ENCODE measurements at regions not wholly inside any gene's neighbourhood (a gene's known extent, or its start where the extent isn't known, plus 50 kb on each side); places are given as distances from the start of the nearest gene placed in this dataset.

- POLR2A ChIA-PET (ENCODE audit: partially characterized antibody): no interaction called here
- H3K9ac ChIP-seq (replicated peaks in 1 of 4; ENCODE audit: extremely low read depth in 1 of 4, low read depth in 3 of 4, low read length in 3 of 4): no peak overlapping the region
- CTCF ChIA-PET (ENCODE audit: partially characterized antibody): no interaction called here
- TF ChIP-seq SIRT6 (IDR thresholded peaks at IDR 0.05; ENCODE audit: low read length) (no peak), POU5F1 (IDR thresholded peaks at IDR 0.05; ENCODE audit: low read depth, low read length) (no peak), ZNF274 (IDR thresholded peaks at IDR 0.05; ENCODE audit: borderline replicate concordance, extremely low read depth, low read length) (no peak), SAP30 (IDR thresholded peaks at IDR 0.05; ENCODE audit: insufficient read depth, insufficient replicate concordance, low read length) (no peak), NANOG (IDR thresholded peaks at IDR 0.05; ENCODE audit: insufficient read depth, low read depth, low read length, poor library complexity, severe bottlenecking) (no peak), SP4 (IDR thresholded peaks at IDR 0.05; ENCODE audit: low read length) (no peak), BRCA1 (IDR thresholded peaks at IDR 0.05; ENCODE audit: low read depth, low read length) (no peak), ATF3 (IDR thresholded peaks at IDR 0.05; ENCODE audit: insufficient read depth, low read depth, low read length) (no peak), TCF12 (IDR thresholded peaks at IDR 0.05; ENCODE audit: low read depth, low read length) (no peak), EP300 (IDR thresholded peaks at IDR 0.05; ENCODE audit: borderline replicate concordance in 1 of 2, low read depth in 2 of 2, low read length in 2 of 2) (no peak), GABPA (IDR thresholded peaks at IDR 0.05; ENCODE audit: borderline replicate concordance, insufficient read depth, low read length) (no peak), CBX5 (IDR thresholded peaks at IDR 0.05; ENCODE audit: low read depth, low read length) (no peak)
- TF ChIP-seq, protein P1, sequence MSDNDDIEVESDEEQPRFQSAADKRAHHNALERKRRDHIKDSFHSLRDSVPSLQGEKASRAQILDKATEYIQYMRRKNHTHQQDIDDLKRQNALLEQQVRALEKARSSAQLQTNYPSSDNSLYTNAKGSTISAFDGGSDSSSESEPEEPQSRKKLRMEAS (IDR thresholded peaks at IDR 0.05): no peak
Observed at GRCh38 chr3:151995091-151995490, 121.6 kb downstream of the SUCNR1 start.

More at GRCh38 chr3:151995091-151995490, 121.6 kb downstream of the SUCNR1 start:
- 96% methylated on average over 1 of the region's 1 CpG; no CpG with 5 or more reads in 1 of the 2 experiments for whole genome bisulfite sequencing, 2 experiments (ENCODE audit: extremely low coverage in 1 of 2, insufficient coverage in 1 of 2, insufficient read length in 1 of 2, insufficient replicate concordance in 2 of 2, low coverage in 1 of 2, low lambda C conversion rate in 2 of 2, missing lambda C conversion rate in 1 of 2)
- no peak overlapping the region for H3K27ac ChIP-seq (ENCODE audit: low read depth, low read length)
- no peak overlapping the region for H4K8ac ChIP-seq (ENCODE audit: extremely low read depth, insufficient read depth, low read length)
- H3K27me3 ChIP-seq (replicated peaks in 1 of 4; ENCODE audit: control insufficient read depth in 3 of 4, extremely low read depth in 1 of 4, insufficient read depth in 3 of 4, low read length in 3 of 4): no peaks in the 10 kb centered on the region
- no peak overlapping the region for H2BK20ac ChIP-seq (ENCODE audit: low read length)
- no peaks in the 10 kb centered on the region for H3K79me1 ChIP-seq (ENCODE audit: low read depth, low read length)
- H3K4me1 ChIP-seq (replicated peaks in 1 of 4; ENCODE audit: control insufficient read depth in 3 of 4, insufficient read depth in 4 of 4, low read length in 3 of 4): no peaks in the 10 kb centered on the region
- H3K79me2 ChIP-seq (ENCODE audit: control insufficient read depth in 1 of 2, insufficient read depth in 2 of 2, low read length in 2 of 2): no peaks in the 10 kb centered on the region
- no peak overlapping the region for H2AFZ ChIP-seq (ENCODE audit: low read length)
- no peak overlapping the region for H4K5ac ChIP-seq (ENCODE audit: insufficient read length, low read depth, low read length)
- H4K91ac ChIP-seq (replicated peaks; ENCODE audit: insufficient read length, low read length): no peak overlapping the region
- H2BK5ac ChIP-seq (ENCODE audit: low read depth, low read length): no peak overlapping the region
- no peak overlapping the region for H3K56ac ChIP-seq (replicated peaks; ENCODE audit: insufficient read length, low read depth, low read length)
- no peak overlapping the region for H3K4ac ChIP-seq (replicated peaks; ENCODE audit: insufficient read length, low read depth, low read length)
- H3K36me3 ChIP-seq (ENCODE audit: control insufficient read depth in 2 of 4, insufficient read depth in 4 of 4, low read length in 3 of 4): no peaks in the 10 kb centered on the region
- H3K14ac ChIP-seq (ENCODE audit: insufficient read length): no peak overlapping the region
- no peak overlapping the region for H2BK15ac ChIP-seq (ENCODE audit: low read length)
- no peaks in the 10 kb centered on the region for H3K9me3 ChIP-seq (ENCODE audit: insufficient read depth in 2 of 2, low read depth in 1 of 2, low read length in 1 of 2)
- H4K20me1 ChIP-seq (replicated peaks in 1 of 2; ENCODE audit: control insufficient read depth in 1 of 2, insufficient read depth in 2 of 2, low read length in 2 of 2): no peaks in the 10 kb centered on the region
- H3K4me3 ChIP-seq (ENCODE audit: extremely low read depth in 1 of 4, insufficient read depth in 2 of 4, low read depth in 3 of 4, low read length in 4 of 4): no peak overlapping the region
- no peak overlapping the region for H2BK120ac ChIP-seq (replicated peaks; ENCODE audit: low read depth, low read length)
- no peak overlapping the region for H2AK5ac ChIP-seq (ENCODE audit: low read depth, low read length)
- H3K23me2 ChIP-seq (ENCODE audit: low read depth, low read length): no peaks in the 10 kb centered on the region
- H3K18ac ChIP-seq (ENCODE audit: extremely low read depth, low read length): no peak overlapping the region
- DNase-seq (ENCODE audit: low read depth in 1 of 2, low spot score in 2 of 2) (no peak), FAIRE-seq (no peak)
- H3K4me2 ChIP-seq (ENCODE audit: insufficient read depth in 1 of 2, low read depth in 2 of 2, low read length in 2 of 2): no peak overlapping the region
- H2BK12ac ChIP-seq (ENCODE audit: low read depth, low read length): no peak overlapping the region
- H3K23ac ChIP-seq (ENCODE audit: insufficient read length): no peak overlapping the region
